AG04450 (cell line): ENCODE measurements at regions not wholly inside any gene's neighbourhood (a gene's known extent, or its start where the extent isn't known, plus 50 kb on each side); places are given as distances from the start of the nearest gene placed in this dataset.

Experiments used
- CTCF ChIA-PET: fragments of 300-600, 350-600 bp; formaldehyde crosslinking; extraction: SDS; loops from one replicate; lab custom pipeline; 2022; ENCODE audit warnings: antibody characterized with exemption, inconsistent platforms; lab: Charles Lee
- POLR2A ChIA-PET: fragments of 350-600 bp; formaldehyde crosslinking; extraction: SDS; loops from one replicate; lab custom pipeline; 2021; ENCODE audit warnings: antibody characterized with exemption, inconsistent platforms; lab: Yijun Ruan, JAX
- DNase-seq: peaks from one replicate; pipeline ENCODE4 v3.0.0-alpha.2; 2011; ENCODE audit warnings: low read depth, low spot score
- H3K27ac ChIP-seq: one replicate; pipeline ENCODE4 v1.5.1; 2012; ENCODE audit warnings: low read depth, low read length, control low read depth
- H3K27me3 ChIP-seq: one replicate; pipeline ENCODE4 v1.6.0; 2012; ENCODE audit warnings: low read length; ENCODE audit not compliant: control insufficient read depth, insufficient read depth
- H3K4me3 ChIP-seq: 2 replicates; pipeline ENCODE4 v1.5.1; 2011; ENCODE audit warnings: mild to moderate bottlenecking, low read depth, low read length, control low read depth
- H3K9me3 ChIP-seq: 2 replicates; pipeline ENCODE4 v1.5.1; 2012; ENCODE audit warnings: low read length; ENCODE audit not compliant: control insufficient read depth, insufficient read depth
- TF ChIP-seq, protein P1 (sequence below): IDR thresholded peaks from 2 replicates; pipeline ENCODE4 v1.5.1; 2011; ENCODE audit warnings: low read depth, low read length, control low read depth, inconsistent platforms

DNA sequence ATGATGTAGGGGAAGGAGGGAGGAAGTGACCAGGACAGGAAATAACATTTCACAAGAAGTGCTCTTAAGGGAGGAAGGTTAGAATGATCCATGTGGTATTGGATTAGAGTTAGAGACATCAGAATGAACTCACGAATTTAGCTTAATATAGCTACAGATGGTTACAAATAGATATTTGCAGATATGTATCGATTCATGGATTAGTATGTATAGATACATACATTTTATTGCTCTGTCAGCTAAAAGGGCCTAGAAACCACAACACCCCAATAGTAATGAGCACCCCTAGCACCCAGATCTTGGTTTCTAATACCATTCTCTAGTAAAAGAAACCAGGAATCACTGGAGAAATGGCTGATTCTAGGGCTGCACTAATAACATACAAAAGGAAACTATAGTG lies 59.6 kb upstream of the LTBP1 start:
- Histone ChIP-seq H3K27ac (no peak overlapping the region), H3K27me3 (no peaks in the 10 kb centered on the region), H3K9me3 (peaks cover 9% of the 10 kb centered on the region), H3K4me3 (no peak overlapping the region)
- ChIA-PET POLR2A (no interaction called here), CTCF (no interaction called here)
- no peak for DNase-seq
- TF ChIP-seq, protein P1, sequence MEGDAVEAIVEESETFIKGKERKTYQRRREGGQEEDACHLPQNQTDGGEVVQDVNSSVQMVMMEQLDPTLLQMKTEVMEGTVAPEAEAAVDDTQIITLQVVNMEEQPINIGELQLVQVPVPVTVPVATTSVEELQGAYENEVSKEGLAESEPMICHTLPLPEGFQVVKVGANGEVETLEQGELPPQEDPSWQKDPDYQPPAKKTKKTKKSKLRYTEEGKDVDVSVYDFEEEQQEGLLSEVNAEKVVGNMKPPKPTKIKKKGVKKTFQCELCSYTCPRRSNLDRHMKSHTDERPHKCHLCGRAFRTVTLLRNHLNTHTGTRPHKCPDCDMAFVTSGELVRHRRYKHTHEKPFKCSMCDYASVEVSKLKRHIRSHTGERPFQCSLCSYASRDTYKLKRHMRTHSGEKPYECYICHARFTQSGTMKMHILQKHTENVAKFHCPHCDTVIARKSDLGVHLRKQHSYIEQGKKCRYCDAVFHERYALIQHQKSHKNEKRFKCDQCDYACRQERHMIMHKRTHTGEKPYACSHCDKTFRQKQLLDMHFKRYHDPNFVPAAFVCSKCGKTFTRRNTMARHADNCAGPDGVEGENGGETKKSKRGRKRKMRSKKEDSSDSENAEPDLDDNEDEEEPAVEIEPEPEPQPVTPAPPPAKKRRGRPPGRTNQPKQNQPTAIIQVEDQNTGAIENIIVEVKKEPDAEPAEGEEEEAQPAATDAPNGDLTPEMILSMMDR = no peak

DNA sequence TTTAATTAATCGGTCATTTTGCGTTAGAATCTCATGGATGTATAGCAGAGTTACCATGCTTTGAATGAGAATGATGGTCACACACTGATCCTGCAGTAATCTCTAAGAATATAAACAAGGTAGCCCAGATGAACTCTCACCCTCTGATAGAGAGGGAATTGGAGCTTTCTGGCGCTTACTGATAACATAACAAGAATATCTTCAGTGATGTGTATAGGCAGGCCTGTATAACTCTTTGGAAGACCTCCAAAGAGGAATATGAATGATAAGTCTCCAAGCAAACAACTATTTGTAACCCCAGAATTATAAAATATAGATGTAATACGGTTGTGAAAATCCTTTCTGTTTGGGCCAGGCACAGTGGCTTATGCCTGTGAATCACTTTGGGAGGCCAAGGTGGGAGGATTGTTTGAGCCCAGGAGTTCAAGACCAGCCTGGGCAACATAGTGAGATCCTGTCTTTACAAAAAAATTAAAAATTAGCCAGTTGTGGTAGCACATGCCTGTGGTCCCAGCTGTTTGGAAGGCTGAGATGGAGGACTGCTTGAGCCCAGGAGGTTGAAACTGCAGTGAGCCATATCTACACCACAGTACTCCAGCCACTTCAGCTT lies 52.5 kb upstream of the LTBP1 start:
- H3K27me3 ChIP-seq = peaks cover 5% of the 10 kb centered on the region
- no peak overlapping the region for H3K4me3 ChIP-seq
- no peaks in the 10 kb centered on the region for H3K9me3 ChIP-seq
- no peak for DNase-seq
- POLR2A ChIA-PET = no interaction called here
- TF ChIP-seq, protein P1 = no peak
- no peak overlapping the region for H3K27ac ChIP-seq
- CTCF ChIA-PET = no interaction called here

DNA sequence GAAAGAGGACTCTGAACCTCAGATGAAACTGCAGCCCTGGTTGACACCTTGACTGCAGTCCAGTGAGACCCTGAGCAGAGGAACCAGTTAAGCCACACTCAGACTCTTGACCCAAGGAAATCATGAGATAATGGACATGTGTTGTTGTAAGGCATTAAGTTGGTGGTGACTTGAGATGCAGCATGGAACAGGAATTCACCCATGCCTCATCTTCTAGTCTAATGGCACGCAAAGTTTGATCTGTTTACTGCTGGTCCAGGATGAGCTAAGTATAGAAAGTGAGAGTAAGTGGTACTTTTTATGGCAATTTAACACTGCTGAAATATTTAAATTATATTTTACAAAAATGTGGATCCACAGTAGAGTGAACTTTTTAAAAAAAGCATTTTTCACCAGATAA lies 51.3 kb upstream of the LTBP1 start:
- peaks cover 5% of the 10 kb centered on the region for H3K27me3 ChIP-seq
- H3K4me3 ChIP-seq = no peak overlapping the region
- POLR2A ChIA-PET = no interaction called here
- TF ChIP-seq, protein P1 = no peak
- H3K9me3 ChIP-seq = no peaks in the 10 kb centered on the region
- CTCF ChIA-PET = no interaction called here
- no peak for DNase-seq
- no peak overlapping the region for H3K27ac ChIP-seq
